HFFc6 (cell line): ENCODE measurements at regions not wholly inside any gene's neighbourhood (a gene's known extent, or its start where the extent isn't known, plus 50 kb on each side); places are given as distances from the start of the nearest gene placed in this dataset.

Experiments
- DNase-seq: peaks from one replicate; pipeline ENCODE4 v3.0.0-alpha.2; 2018
- H3K27ac Mint-ChIP-seq: 2 replicates; pipeline ENCODE4 v1.8.0; 2020; ENCODE audit warnings: mild to moderate bottlenecking, mixed read lengths
- H3K27me3 Mint-ChIP-seq: 2 replicates; pipeline ENCODE4 v1.8.0; 2021; ENCODE audit warnings: mild to moderate bottlenecking, moderate library complexity, mixed read lengths; ENCODE audit not compliant: insufficient read depth
- H3K36me3 Mint-ChIP-seq: 2 replicates; pipeline ENCODE4 v1.8.0; 2021; ENCODE audit warnings: low read depth, mixed read lengths
- H3K4me1 Mint-ChIP-seq: 2 replicates; pipeline ENCODE4 v1.8.0; 2020; ENCODE audit warnings: low read depth, mixed read lengths
- H3K4me3 Mint-ChIP-seq: 2 replicates; pipeline ENCODE4 v1.8.0; 2020; ENCODE audit warnings: mild to moderate bottlenecking, moderate library complexity, mixed read lengths
- H3K9me3 Mint-ChIP-seq: 2 replicates; pipeline ENCODE4 v1.8.0; 2020; ENCODE audit warnings: mild to moderate bottlenecking, mixed read lengths
- CTCF ChIP-seq: fragments of 200-600 bp; sonication (generic); IDR thresholded peaks from 2 replicates; pipeline ENCODE4 v1.5.0; 2021; ENCODE audit warnings: antibody characterized with exemption, mild to moderate bottlenecking

DNA sequence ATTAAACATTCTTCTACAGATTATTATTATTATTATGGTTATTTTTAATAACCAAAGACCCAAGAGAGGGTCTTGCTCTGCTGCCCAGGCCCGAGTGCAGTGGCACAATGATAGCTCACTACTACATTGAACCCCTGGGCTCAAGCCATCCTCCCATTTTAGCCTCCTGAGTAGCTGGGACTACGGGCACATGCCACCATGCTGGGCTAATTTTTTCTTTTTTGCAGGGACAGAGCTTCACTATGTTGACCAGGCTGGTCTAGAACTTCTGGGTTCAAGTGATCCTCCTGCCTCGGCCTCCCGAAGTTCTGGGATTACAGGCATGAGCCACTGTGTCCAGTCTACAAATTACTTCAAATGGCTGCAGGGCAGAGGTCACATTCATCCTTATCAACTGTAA, 179.8 kb downstream of the KCNRG start:
- TF ChIP-seq CTCF, result no peak
- Mint-ChIP-seq H3K36me3 (no peaks in the 10 kb centered on the region), H3K9me3 (no peaks in the 10 kb centered on the region), H3K4me1 (no peaks in the 10 kb centered on the region; the same call in 1 of the 2 replicates), H3K4me3 (no peak overlapping the region), H3K27me3 (peaks cover 11% of the 10 kb centered on the region), H3K27ac (no peak overlapping the region)
- DNase-seq, result no peak

- no peak for DNase-seq
- Mint-ChIP-seq H3K27ac (no peak overlapping the region), H3K36me3 (no peaks in the 10 kb centered on the region), H3K4me1 (no peaks in the 10 kb centered on the region; the same call in 1 of the 2 replicates), H3K27me3 (peaks cover 12% of the 10 kb centered on the region), H3K9me3 (no peaks in the 10 kb centered on the region), H3K4me3 (no peak overlapping the region)
- TF ChIP-seq CTCF, result no peak
These were observed 180.9 kb downstream of the KCNRG start for GRCh38 chr13:50196118-50196517.

- no peak overlapping the region for H3K4me3 Mint-ChIP-seq
- no peak for DNase-seq
- H3K4me1 Mint-ChIP-seq, result no peaks in the 10 kb centered on the region; the same call in 1 of the 2 replicates
- no peak overlapping the region for H3K27ac Mint-ChIP-seq
- H3K36me3 Mint-ChIP-seq, result no peaks in the 10 kb centered on the region
- TF ChIP-seq CTCF, result no peak
- peaks cover 15% of the 10 kb centered on the region for H3K27me3 Mint-ChIP-seq
- no peaks in the 10 kb centered on the region for H3K9me3 Mint-ChIP-seq
These were observed 182.5 kb downstream of the KCNRG start for GRCh38 chr13:50197705-50198104.

GRCh38 chr13:50198508-50198907, 183.3 kb downstream of the KCNRG start:
- Mint-ChIP-seq H3K27me3 (peaks cover 16% of the 10 kb centered on the region), H3K27ac (no peak overlapping the region), H3K4me1 (no peaks in the 10 kb centered on the region; the same call in 1 of the 2 replicates), H3K9me3 (no peaks in the 10 kb centered on the region), H3K36me3 (no peaks in the 10 kb centered on the region), H3K4me3 (no peak overlapping the region)
- DNase-seq, result no peak
- TF ChIP-seq CTCF, result no peak

DNA sequence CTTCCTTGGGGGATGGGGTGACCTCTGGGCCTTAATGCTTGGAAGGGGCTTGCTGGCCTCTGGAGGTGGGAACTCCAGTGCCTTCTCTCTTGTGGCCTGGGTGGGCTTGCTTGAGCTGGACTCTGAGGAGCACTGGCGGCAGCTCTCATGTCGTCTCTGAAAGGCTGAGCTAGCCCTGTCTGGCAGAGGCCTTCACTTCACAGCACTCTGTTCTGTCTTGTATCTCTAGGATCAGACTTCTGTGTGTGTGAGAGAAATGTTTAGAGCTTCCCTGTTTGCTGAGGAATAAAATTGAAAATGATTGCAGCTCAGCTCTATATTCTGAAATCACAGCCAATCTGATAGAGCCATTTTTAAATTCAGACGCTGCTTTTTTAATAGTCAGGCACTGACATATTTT, 185.3 kb downstream of the KCNRG start:
- Mint-ChIP-seq H3K4me1 (no peaks in the 10 kb centered on the region; the same call in 1 of the 2 replicates), H3K9me3 (no peaks in the 10 kb centered on the region), H3K4me3 (no peak overlapping the region), H3K36me3 (no peaks in the 10 kb centered on the region), H3K27ac (no peak overlapping the region), H3K27me3 (peaks cover 17% of the 10 kb centered on the region)
- no peak for DNase-seq
- no peak for TF ChIP-seq CTCF

DNA sequence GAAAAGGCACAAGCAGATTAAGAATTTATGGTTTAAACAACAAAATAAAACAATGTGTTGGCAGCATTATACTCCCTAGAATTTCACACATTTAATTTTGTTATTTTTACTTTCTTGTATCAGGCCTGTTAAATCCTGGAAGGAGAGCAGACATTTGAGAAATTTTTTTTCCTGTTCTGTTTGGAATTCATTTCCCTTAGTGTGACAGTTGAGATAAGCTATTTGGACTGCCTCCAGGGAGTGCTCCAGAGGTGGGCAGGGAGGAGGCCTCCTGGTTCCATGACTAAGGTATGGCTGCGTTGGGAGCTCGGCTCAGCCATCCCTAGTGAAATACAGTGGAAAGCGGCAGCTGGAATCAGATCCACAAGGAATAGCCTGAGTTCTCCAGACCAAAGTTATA, 185.7 kb downstream of the KCNRG start:
- Mint-ChIP-seq H3K4me1 (no peaks in the 10 kb centered on the region; the same call in 1 of the 2 replicates), H3K9me3 (no peaks in the 10 kb centered on the region), H3K36me3 (no peaks in the 10 kb centered on the region), H3K27ac (no peak overlapping the region), H3K27me3 (peaks cover 17% of the 10 kb centered on the region), H3K4me3 (no peak overlapping the region)
- no peak for DNase-seq
- no peak for TF ChIP-seq CTCF
